ENCODE measurements at regions not wholly inside any gene's neighbourhood (a gene's known extent, or its start where the extent isn't known, plus 50 kb on each side); places are given as distances from the start of the nearest gene placed in this dataset.

GRCh38 chr2:121917143-121917542, 161.7 kb downstream of the TSN start:
- no peak overlapping the region for H3K4me3 ChIP-seq
- H3K36me3 ChIP-seq (replicated peaks): no peaks in the 10 kb centered on the region
- no peak for DNase-seq (ENCODE audit: low spot score in 2 of 2)
- in situ Hi-C loops (cut with MboI; ENCODE audit: low sequenced_read_pairs): no loop called here
- no peaks in the 10 kb centered on the region for H3K9me3 ChIP-seq
- no peaks in the 10 kb centered on the region for H3K27me3 ChIP-seq (ENCODE audit: low read depth)
- H3K4me1 ChIP-seq: no peaks in the 10 kb centered on the region

- Histone ChIP-seq H3K4me3 (no peak overlapping the region), H3K9me3 (no peaks in the 10 kb centered on the region), H3K36me3 (replicated peaks) (no peaks in the 10 kb centered on the region), H3K27me3 (ENCODE audit: low read depth) (no peaks in the 10 kb centered on the region), H3K4me1 (no peaks in the 10 kb centered on the region)
- in situ Hi-C loops (cut with MboI; ENCODE audit: low sequenced_read_pairs): no loop called here
- DNase-seq (ENCODE audit: low spot score in 2 of 2): no peak
These were observed 162.8 kb downstream of the TSN start for GRCh38 chr2:121918231-121918630.

DNA sequence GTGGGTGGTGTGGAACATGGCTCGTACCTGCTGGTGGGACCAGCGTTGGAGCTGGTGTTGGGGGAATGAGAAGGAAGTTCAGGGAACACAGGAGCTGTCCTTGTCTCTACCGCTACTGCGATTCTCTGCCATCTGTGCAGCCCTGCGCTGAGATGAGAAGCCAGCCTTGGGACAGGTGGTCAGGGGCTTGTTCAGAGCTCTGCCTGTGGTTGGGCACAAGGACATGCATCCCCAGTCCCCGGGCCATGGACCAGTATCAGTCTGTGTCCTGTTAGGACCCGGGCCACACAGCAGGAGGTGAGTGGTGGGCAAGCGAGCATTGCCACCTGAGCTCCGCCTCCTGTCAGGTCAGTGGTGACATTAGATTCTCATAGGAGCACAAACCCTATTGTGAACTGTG, 164.4 kb downstream of the TSN start:
- H3K4me1 ChIP-seq: no peaks in the 10 kb centered on the region
- no peak overlapping the region for H3K4me3 ChIP-seq
- H3K36me3 ChIP-seq (replicated peaks): no peaks in the 10 kb centered on the region
- DNase-seq (ENCODE audit: low spot score in 2 of 2): no peak
- no peaks in the 10 kb centered on the region for H3K27me3 ChIP-seq (ENCODE audit: low read depth)
- in situ Hi-C loops (cut with MboI; ENCODE audit: low sequenced_read_pairs): no loop called here
- H3K9me3 ChIP-seq: no peaks in the 10 kb centered on the region

GRCh38 chr2:121925466-121925865, 170.0 kb downstream of the TSN start:
- no peaks in the 10 kb centered on the region for H3K36me3 ChIP-seq (replicated peaks)
- no peaks in the 10 kb centered on the region for H3K27me3 ChIP-seq (ENCODE audit: low read depth)
- no peaks in the 10 kb centered on the region for H3K4me1 ChIP-seq
- no peak for DNase-seq (ENCODE audit: low spot score in 2 of 2)
- in situ Hi-C loops (cut with MboI; ENCODE audit: low sequenced_read_pairs): no loop called here
- H3K9me3 ChIP-seq: no peaks in the 10 kb centered on the region
- H3K4me3 ChIP-seq: no peak overlapping the region

DNA sequence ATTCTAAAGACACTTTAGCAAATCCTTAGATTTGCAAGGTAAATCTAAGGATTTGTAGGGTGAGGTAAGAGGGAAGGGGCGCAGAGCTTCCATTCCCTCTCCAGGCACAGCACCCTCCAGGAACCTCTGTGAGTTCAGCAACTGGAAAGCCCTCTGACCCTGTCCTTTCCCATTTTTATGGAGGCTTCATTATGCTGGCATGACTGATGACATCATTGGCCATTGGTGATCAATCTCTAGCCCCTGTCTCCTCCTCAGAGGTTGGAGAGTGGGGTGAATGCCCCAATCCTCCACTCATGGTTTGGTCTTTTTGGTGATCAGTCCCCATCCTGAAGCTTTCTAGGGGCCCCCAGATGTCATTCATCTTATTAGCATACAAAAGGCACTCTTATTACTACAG, 187.8 kb downstream of the TSN start:
- in situ Hi-C loops (cut with MboI; ENCODE audit: low sequenced_read_pairs): no loop called here
- Histone ChIP-seq H3K4me3 (no peak overlapping the region), H3K27me3 (ENCODE audit: low read depth) (no peaks in the 10 kb centered on the region; the same call in 1 of the 2 replicates), H3K4me1 (no peaks in the 10 kb centered on the region), H3K36me3 (replicated peaks) (no peaks in the 10 kb centered on the region), H3K9me3 (no peaks in the 10 kb centered on the region)
- no peak for DNase-seq (ENCODE audit: low spot score in 2 of 2)

DNA sequence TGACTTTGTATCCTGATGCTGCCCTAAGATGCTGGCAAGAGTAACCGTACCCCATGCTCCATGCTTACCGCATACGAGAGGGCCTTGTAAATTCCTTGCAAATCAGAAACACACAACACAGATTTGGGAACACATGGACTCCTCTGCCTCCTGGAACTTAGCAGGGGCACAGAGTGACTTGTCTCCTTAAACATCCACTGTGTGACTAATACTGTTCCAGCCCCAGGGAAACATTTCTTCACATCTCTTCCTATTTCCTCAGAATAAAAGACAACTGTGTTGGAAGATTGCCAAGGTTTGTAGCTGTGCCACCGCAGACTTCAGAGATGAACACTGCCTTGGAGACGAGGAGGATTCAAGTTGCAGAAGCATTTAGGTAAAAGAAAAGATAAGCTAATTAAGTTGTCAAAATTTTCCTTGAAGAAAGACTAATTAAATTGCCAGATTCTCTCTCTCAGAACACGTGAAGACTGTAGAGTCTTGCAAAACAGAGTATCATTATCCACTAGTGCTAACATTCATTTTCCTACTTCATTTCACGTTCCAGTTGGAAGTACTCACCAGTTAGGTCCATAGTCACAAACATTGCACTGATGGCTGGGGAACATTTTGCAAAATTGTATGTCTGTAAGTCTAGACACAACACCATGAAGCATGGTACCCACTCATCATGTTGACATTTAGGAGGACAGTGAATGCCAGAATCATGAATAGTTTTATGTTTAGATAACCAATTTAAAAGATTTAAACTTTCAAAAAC, 188.8 kb downstream of the TSN start:
- H3K36me3 ChIP-seq (replicated peaks): no peaks in the 10 kb centered on the region
- H3K4me1 ChIP-seq: no peaks in the 10 kb centered on the region
- H3K27me3 ChIP-seq (ENCODE audit: low read depth): no peaks in the 10 kb centered on the region; the same call in 1 of the 2 replicates
- no peaks in the 10 kb centered on the region for H3K9me3 ChIP-seq
- in situ Hi-C loops (cut with MboI; ENCODE audit: low sequenced_read_pairs): no loop called here
- DNase-seq (ENCODE audit: low spot score in 2 of 2): no peak
- H3K4me3 ChIP-seq: no peak overlapping the region

- H3K36me3 ChIP-seq (replicated peaks): no peaks in the 10 kb centered on the region
- no peaks in the 10 kb centered on the region for H3K4me1 ChIP-seq
- H3K4me3 ChIP-seq: no peak overlapping the region
- no peak for DNase-seq (ENCODE audit: low spot score in 2 of 2)
- H3K27me3 ChIP-seq (ENCODE audit: low read depth): no peaks in the 10 kb centered on the region; the same call in 1 of the 2 replicates
- in situ Hi-C loops (cut with MboI; ENCODE audit: low sequenced_read_pairs): no loop called here
- no peaks in the 10 kb centered on the region for H3K9me3 ChIP-seq
These were observed 192.2 kb downstream of the TSN start for GRCh38 chr2:121947674-121948073.

DNA sequence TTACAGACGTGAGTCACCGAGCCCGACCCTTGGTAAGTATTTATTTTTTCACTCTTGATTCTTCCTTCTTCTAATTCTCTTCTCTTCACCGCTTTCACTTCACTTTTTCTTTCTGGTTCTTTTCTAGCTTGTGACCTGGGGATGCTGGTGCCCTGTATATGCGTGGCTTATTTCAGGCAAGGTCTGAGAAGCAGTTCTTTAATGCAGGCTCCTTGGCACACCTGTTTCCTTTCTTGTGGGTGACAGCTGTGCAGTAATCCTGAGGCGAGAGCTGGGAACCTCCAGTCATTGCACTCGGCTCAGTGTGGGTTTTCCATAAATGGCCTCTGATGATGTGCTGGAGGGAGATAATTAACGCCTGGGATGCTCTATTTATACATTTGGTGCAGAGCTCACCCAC, 193.8 kb downstream of the TSN start:
- in situ Hi-C loops (cut with MboI; ENCODE audit: low sequenced_read_pairs): no loop called here
- Histone ChIP-seq H3K9me3 (no peaks in the 10 kb centered on the region), H3K4me1 (no peaks in the 10 kb centered on the region), H3K27me3 (ENCODE audit: low read depth) (no peaks in the 10 kb centered on the region; the same call in 1 of the 2 replicates), H3K36me3 (replicated peaks) (no peaks in the 10 kb centered on the region), H3K4me3 (no peak overlapping the region)
- no peak for DNase-seq (ENCODE audit: low spot score in 2 of 2)

- Histone ChIP-seq H3K27me3 (ENCODE audit: low read depth) (no peaks in the 10 kb centered on the region), H3K36me3 (replicated peaks) (no peaks in the 10 kb centered on the region), H3K4me1 (no peaks in the 10 kb centered on the region), H3K4me3 (no peak overlapping the region), H3K9me3 (no peaks in the 10 kb centered on the region)
- no peak for DNase-seq (ENCODE audit: low spot score in 2 of 2)
- in situ Hi-C loops (cut with MboI; ENCODE audit: low sequenced_read_pairs): no loop called here
These were observed 200.0 kb downstream of the TSN start for GRCh38 chr2:121955426-121955825.

DNA sequence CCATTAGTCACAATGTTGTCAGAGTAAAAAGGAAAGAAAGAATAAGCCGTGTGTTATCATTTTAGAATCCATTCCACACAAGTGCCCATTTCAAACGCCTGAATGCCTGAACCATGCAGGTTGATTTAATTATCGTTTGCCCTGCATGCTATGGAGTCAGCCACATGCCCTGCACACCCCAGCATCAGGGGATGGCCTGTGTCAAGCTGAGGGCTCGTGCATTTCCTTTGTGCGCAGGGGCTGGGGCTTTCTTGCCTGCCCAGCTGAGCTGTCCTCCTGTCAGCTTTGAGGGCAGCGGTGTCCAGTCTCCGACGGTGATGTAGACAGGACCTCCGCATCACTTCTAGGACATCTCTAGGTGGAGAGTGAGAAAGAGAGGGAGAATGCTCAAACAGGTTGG, 200.4 kb downstream of the TSN start:
- no peak for DNase-seq (ENCODE audit: low spot score in 2 of 2)
- H3K4me3 ChIP-seq: no peak overlapping the region
- no peaks in the 10 kb centered on the region for H3K9me3 ChIP-seq
- in situ Hi-C loops (cut with MboI; ENCODE audit: low sequenced_read_pairs): no loop called here
- no peaks in the 10 kb centered on the region for H3K4me1 ChIP-seq
- no peaks in the 10 kb centered on the region for H3K36me3 ChIP-seq (replicated peaks)
- no peaks in the 10 kb centered on the region for H3K27me3 ChIP-seq (ENCODE audit: low read depth)

- no peaks in the 10 kb centered on the region for H3K9me3 ChIP-seq
- no peaks in the 10 kb centered on the region for H3K36me3 ChIP-seq (replicated peaks)
- no peaks in the 10 kb centered on the region for H3K4me1 ChIP-seq
- no peaks in the 10 kb centered on the region for H3K27me3 ChIP-seq (ENCODE audit: low read depth)
- no peak for DNase-seq (ENCODE audit: low spot score in 2 of 2)
- in situ Hi-C loops (cut with MboI; ENCODE audit: low sequenced_read_pairs): no loop called here
- no peak overlapping the region for H3K4me3 ChIP-seq
These were observed 204.8 kb downstream of the TSN start for GRCh38 chr2:121960251-121960650.

- DNase-seq (ENCODE audit: low spot score in 2 of 2): no peak
- H3K9me3 ChIP-seq: no peaks in the 10 kb centered on the region
- H3K4me1 ChIP-seq: no peaks in the 10 kb centered on the region
- H3K36me3 ChIP-seq (replicated peaks): no peaks in the 10 kb centered on the region
- in situ Hi-C loops (cut with MboI; ENCODE audit: low sequenced_read_pairs): no loop called here
- H3K27me3 ChIP-seq (ENCODE audit: low read depth): no peaks in the 10 kb centered on the region
- no peak overlapping the region for H3K4me3 ChIP-seq
These were observed 206.3 kb downstream of the TSN start for GRCh38 chr2:121961761-121962160.

- Histone ChIP-seq H3K9me3 (no peaks in the 10 kb centered on the region), H3K4me3 (no peak overlapping the region), H3K27me3 (ENCODE audit: low read depth) (peaks cover 13% of the 10 kb centered on the region), H3K36me3 (replicated peaks) (no peaks in the 10 kb centered on the region), H3K4me1 (no peaks in the 10 kb centered on the region)
- in situ Hi-C loops (cut with MboI; ENCODE audit: low sequenced_read_pairs): no loop called here
- no peak for DNase-seq (ENCODE audit: low spot score in 2 of 2)
These were observed 210.2 kb downstream of the TSN start for GRCh38 chr2:121965661-121966060.

DNA sequence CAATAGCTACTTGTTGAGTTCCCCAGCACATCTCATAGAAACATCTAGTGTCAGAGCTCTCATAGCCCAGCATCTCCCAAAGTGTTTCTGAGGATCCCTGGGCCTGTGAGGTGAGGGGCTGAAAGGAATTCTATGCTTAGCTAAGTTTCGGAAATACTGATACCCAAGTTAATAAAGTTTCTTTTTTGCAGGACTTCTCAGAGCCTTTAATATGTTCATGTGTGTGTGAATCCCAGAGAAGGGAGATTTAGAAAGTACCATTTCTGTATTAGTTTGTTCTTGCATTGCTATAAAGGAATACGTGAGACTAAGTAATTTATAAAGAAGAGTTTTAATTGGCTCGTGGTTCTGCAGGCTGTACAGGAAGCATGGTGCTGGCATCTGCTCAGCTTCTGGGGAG, 211.2 kb downstream of the TSN start:
- in situ Hi-C loops (cut with MboI; ENCODE audit: low sequenced_read_pairs): no loop called here
- no peaks in the 10 kb centered on the region for H3K36me3 ChIP-seq (replicated peaks)
- H3K4me3 ChIP-seq: no peak overlapping the region
- DNase-seq (ENCODE audit: low spot score in 2 of 2): no peak
- H3K9me3 ChIP-seq: no peaks in the 10 kb centered on the region
- peaks cover 13% of the 10 kb centered on the region for H3K27me3 ChIP-seq (ENCODE audit: low read depth)
- H3K4me1 ChIP-seq: no peaks in the 10 kb centered on the region

GRCh38 chr2:121969166-121969565, 213.7 kb downstream of the TSN start:
- Histone ChIP-seq H3K9me3 (no peaks in the 10 kb centered on the region), H3K4me3 (no peak overlapping the region), H3K4me1 (no peaks in the 10 kb centered on the region), H3K36me3 (replicated peaks) (no peaks in the 10 kb centered on the region), H3K27me3 (ENCODE audit: low read depth) (peaks cover 13% of the 10 kb centered on the region)
- in situ Hi-C loops (cut with MboI; ENCODE audit: low sequenced_read_pairs): no loop called here
- DNase-seq (ENCODE audit: low spot score in 2 of 2): no peak

All from HAP-1 (cell line).